HG03469 (cell line): ENCODE measurements at regions not wholly inside any gene's neighbourhood (a gene's known extent, or its start where the extent isn't known, plus 50 kb on each side); places are given as distances from the start of the nearest gene placed in this dataset.
"Not testable (repeated sequence)": the region's sequence is repeated elsewhere in the genome, so short reads cannot be mapped to it uniquely, and the experiment has no call there.

Source experiments
- ATAC-seq: cut with Tn5 transposase; IDR thresholded peaks from one replicate; pipeline ENCODE4 v1.9.1; 2021; ENCODE audit warnings: mild to moderate bottlenecking, moderate library complexity, moderate number of reproducible peaks; ENCODE audit not compliant: unreplicated experiment

DNA sequence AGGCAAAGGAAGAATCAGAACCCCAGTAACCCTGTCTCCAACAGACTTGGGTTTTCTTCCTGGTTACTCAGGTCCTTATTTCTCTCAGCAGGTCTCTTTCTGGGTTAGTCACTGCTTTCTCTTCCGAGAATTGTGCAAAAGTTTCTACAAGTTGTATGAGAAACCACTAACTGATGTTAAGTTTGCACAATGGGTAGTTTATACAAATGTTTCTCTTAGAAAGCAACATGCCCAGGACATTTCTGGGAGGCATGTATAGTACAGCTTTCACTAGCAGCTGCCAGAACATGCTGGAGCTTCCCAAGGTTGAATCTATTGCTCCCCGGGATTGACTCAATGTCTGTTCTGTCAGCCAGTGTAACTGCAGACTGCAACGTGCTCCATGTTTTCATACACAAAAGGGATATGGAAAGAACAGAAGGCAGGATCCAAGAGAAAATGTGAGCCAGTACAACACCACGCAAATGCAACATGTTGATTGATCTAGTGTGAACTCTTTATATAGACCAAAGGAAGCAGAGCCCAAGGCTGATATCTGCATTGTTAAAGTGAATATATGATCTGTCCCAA is 887.8 kb downstream of the MCTP2 start:
- ATAC-seq, result no peak

- no peak for ATAC-seq
These were observed 889.2 kb downstream of the MCTP2 start for GRCh38 chr15:95120595-95120994.

- no peak for ATAC-seq
These were observed 889.8 kb downstream of the MCTP2 start for GRCh38 chr15:95121191-95121590.

- no peak for ATAC-seq
These were observed 894.4 kb downstream of the MCTP2 start for GRCh38 chr15:95125803-95126202.

DNA sequence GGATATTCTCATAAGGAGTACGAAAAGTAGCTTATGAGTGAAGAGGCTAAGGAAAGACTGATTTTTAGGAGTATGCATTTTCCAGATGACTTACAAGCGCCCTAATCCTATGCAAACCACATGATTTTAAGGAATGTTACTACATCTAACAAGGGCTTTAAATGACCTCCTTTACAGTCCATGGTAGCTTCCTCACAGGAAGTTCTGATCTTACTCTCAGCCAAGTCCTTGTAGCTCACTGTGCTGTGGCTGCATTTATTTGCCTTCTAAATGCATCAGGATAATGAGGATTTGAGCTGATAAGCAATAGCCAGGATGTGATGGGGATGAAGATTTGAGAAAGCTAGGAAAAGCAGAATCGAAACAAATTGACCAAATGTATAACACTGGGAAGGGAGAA is 896.0 kb downstream of the MCTP2 start:
- ATAC-seq, result no peak

GRCh38 chr15:95129574-95129973 is 898.2 kb downstream of the MCTP2 start:
- ATAC-seq, result no peak

DNA sequence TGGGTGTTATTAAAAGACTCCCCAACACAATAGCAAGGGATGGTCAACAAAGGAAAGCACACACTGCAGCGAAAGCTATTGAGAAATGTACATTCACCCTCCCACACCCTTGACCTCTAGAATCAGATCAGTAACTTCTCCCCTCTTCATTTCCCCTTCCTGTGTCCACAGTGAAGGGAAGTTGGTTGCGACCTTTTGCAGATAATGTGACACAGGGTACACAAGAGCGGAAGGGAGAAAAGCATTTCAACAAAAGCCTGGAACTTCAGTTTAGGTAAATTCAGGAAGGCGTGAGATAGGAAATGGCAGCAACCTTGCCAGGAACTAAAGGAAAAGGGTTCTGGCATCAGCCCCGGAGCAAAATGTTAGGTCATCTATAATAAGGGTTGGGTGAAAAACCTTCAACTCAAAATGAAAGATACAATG is 899.8 kb downstream of the MCTP2 start:
- no peak for ATAC-seq

DNA sequence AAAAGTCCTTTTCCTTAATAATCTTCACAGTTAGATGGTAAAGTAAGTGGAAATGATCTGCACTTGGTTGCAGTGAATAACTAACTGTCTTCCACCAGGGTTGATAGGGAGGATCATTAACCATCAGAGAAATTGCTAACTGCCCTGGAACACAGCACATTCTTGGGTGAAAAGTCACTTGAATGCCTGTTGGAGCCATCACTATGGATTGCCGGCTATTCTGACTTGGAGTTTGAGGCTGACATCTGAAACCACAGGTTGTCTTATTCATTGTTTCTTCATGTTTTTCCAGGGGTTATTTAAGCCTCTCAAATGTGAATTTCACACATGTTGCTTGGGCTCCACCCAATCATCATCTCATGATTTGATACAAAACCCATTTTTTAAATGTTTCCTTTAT is 901.4 kb downstream of the MCTP2 start:
- ATAC-seq, result no peak

GRCh38 chr15:95134431-95135110 is 903.2 kb downstream of the MCTP2 start:
- ATAC-seq, result no peak

DNA sequence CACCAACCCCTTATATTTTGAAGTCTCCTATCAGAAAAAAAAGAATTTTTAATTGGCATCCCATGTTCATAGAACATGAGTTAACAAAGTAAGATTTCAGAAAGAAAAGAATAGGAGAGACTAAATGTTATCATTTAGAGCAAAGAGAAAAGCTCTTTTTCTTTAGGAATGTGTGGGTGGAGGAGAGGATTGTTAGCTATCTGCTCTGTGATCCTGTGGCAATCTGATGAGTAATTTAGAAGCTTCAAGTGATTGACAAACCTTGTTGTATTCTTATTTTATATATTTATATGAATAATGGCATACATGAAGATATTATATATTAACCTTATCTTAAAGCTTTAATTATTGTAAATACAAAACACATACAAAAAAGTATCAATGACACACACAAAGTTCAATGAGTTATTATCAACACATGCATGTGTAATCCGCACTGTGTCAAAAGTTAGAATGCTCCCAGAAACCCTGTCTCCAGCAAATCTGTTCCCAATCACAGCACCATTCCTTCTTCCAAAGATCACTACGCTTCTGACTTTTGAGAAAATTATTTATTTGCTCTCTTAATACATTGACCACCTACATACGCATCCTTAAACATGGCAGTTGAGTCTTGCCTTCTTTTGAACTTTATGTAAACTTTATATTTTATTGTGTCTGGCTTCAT is 907.4 kb downstream of the MCTP2 start:
- ATAC-seq, result no peak

DNA sequence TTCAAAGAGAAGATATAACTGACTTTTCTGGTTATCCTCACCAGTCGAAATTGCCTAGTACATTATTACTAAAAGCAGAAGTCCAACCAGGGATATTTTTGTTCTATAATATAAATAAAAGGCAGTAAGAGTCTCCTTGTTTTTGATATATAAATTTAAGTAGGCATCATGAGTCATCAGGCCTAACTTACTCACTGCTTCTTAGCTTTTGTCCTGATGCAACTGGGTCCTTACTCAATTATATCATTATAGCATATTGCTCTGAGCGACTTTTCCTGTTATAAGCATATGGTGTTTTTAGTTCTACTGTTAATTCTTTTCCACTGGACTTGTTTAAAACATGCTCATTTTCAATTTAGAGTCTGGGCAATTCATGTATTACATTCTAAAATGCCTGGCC is 910.1 kb downstream of the MCTP2 start:
- no peak for ATAC-seq

GRCh38 chr15:95142531-95142930 is 911.2 kb downstream of the MCTP2 start:
- no peak for ATAC-seq

- ATAC-seq, result no peak
These were observed 915.1 kb downstream of the MCTP2 start for GRCh38 chr15:95146481-95146880.

DNA sequence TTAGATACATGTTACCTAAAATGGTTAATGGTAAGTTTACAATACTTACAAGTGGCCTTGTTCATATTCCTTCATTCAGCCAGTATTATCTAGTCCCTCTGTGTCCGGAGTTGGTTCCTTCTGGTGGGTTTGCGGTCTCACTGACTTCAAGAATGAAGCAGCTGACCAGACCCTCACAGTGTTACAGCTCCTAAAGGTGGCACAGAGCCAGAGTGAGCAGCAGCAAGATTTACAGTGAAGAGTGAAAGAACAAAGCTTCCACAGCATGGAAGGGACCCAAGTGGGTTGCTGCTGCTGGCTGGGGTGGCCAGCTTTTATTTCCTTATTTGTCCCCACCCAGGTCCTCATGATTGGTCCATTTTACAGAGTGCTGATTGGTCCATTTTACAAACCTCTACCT is 916.8 kb downstream of the MCTP2 start:
- no peak for ATAC-seq

- ATAC-seq, result no peak
These were observed 917.7 kb downstream of the MCTP2 start for GRCh38 chr15:95149036-95149435.

- no peak for ATAC-seq
These were observed 918.4 kb downstream of the MCTP2 start for GRCh38 chr15:95149771-95150170.

DNA sequence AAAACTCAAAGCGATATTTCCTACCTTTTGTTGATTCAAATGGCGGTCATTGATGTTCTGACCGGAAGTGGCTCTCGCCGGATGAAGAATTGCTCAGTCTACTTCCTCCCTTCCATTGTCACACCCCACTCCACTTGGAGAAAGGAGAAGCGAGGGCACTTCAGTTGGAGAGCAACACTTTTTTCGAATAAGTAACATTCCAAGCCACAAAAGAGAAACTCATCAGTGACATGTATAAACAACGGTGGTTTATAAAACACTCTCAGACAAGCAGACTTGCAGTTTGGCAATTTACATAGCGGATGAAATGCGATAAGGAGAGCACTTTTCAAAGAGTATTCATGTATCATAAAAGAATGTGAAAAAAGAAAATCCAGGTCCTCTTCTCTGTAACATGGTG is 919.1 kb downstream of the MCTP2 start:
- no peak for ATAC-seq

- ATAC-seq, result no peak
These were observed 921.4 kb downstream of the MCTP2 start for GRCh38 chr15:95152741-95153140.

GRCh38 chr15:95153201-95153600 is 921.8 kb downstream of the MCTP2 start:
- ATAC-seq, result not testable (repeated sequence)

DNA sequence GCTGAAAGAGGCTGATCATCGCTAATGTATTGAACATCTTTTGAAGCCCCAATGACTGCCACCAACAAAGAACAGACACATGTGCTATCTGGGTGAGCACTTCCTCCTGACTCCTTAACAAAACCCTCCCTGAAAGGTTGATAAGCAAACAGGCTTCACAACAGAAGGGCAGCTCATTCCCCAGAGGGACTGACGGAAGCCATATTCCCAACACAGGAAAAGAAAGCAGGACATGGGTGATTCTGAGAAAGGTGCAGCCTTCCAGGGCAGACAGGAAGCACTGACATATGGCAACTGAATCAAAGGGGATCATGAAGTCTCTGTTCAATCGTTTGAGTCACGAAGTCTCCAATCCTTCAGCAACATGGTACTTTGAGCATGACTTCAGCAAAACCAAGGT is 929.0 kb downstream of the MCTP2 start:
- ATAC-seq, result no peak

DNA sequence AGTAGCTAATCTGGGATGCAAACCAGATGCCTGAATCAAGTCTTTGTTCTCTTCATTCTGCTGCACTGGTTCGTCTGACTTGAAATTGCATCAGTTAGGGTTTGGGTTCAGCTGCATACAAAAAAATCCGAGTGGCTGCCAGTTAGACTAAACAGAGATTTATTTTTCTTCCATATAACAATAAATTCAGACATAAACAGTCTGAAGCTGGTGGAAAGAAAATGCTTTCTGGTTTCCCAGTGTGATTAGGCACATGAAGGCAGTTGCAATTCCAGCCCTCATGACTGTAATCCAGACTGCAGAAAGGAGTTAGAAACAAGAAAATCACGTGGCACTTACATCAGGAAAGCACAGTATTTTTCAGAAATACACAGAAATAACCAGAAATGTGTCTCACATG is 930.7 kb downstream of the MCTP2 start:
- no peak for ATAC-seq

- ATAC-seq, result no peak
These were observed 931.2 kb downstream of the MCTP2 start for GRCh38 chr15:95162531-95162930.
